ENCODE measurements at regions not wholly inside any gene's neighbourhood (a gene's known extent, or its start where the extent isn't known, plus 50 kb on each side); places are given as distances from the start of the nearest gene placed in this dataset.

- TF ChIP-seq CTCF (IDR thresholded peaks at IDR 0.05), result no peak
- TF ChIP-seq POLR2A (IDR thresholded peaks at IDR 0.05), result no peak
- intact Hi-C loops (cut with DNase I; ENCODE audit: low total_unique reads), result no loop called here
- 61 to 65% methylated on average over 3 of the region's 3 CpGs for WGBS, 2 donors
- DNase-seq (ENCODE audit: low spot score in 2 of 2), result no peak
- no peak overlapping the region for H3K4me3 ChIP-seq (ENCODE audit: low read depth, poor library complexity, severe bottlenecking)
Observed at GRCh38 chrX:25156832-25157231, 141.1 kb upstream of the ARX start.

GRCh38 chrX:25156323-25156722, 140.6 kb upstream of the ARX start:
- intact Hi-C loops (cut with DNase I; ENCODE audit: low total_unique reads), result no loop called here
- H3K4me3 ChIP-seq (ENCODE audit: low read depth, poor library complexity, severe bottlenecking), result no peak overlapping the region
- no peak for DNase-seq (ENCODE audit: low spot score in 2 of 2)
- TF ChIP-seq CTCF (IDR thresholded peaks at IDR 0.05) (no peak), POLR2A (IDR thresholded peaks at IDR 0.05) (no peak)
- 35 to 41% methylated on average over 3 of the region's 3 CpGs for WGBS, 2 donors

- intact Hi-C loops (cut with DNase I; ENCODE audit: low total_unique reads), result loop anchor here (5.0 kb wide), 1 partner anchor 1312 kb away; no protein-coding TSS in a partner anchor
- no peak for TF ChIP-seq POLR2A (IDR thresholded peaks at IDR 0.05)
- no peak for TF ChIP-seq CTCF (IDR thresholded peaks at IDR 0.05)
- no peak for DNase-seq (ENCODE audit: low spot score in 2 of 2)
- 52 to 64% methylated on average over 3 of the region's 3 CpGs for WGBS, 2 donors
- no peak overlapping the region for H3K4me3 ChIP-seq (ENCODE audit: low read depth, poor library complexity, severe bottlenecking)
Observed at GRCh38 chrX:25154168-25154567, 138.4 kb upstream of the ARX start.

- 79 to 92% methylated on average over 2 of the region's 2 CpGs for WGBS, 2 donors
- DNase-seq (ENCODE audit: low spot score in 2 of 2), result no peak
- no peak overlapping the region for H3K4me3 ChIP-seq (ENCODE audit: low read depth, poor library complexity, severe bottlenecking)
- TF ChIP-seq CTCF (IDR thresholded peaks at IDR 0.05) (no peak), POLR2A (IDR thresholded peaks at IDR 0.05) (no peak)
- intact Hi-C loops (cut with DNase I; ENCODE audit: low total_unique reads), result loop anchor here (5.0 kb wide), 1 partner anchor 1309 kb away; no protein-coding TSS in a partner anchor
Observed at GRCh38 chrX:25151749-25152148, 136.0 kb upstream of the ARX start.

- intact Hi-C loops (cut with DNase I; ENCODE audit: low total_unique reads), result no loop called here
- no peak for TF ChIP-seq CTCF (IDR thresholded peaks at IDR 0.05)
- TF ChIP-seq POLR2A (IDR thresholded peaks at IDR 0.05), result no peak
- DNase-seq (ENCODE audit: low spot score in 2 of 2), result peak; percentile 26 to 90
- 12 to 17% methylated on average over 19 of the region's 19 CpGs for WGBS, 2 donors
- no peak overlapping the region for H3K4me3 ChIP-seq (ENCODE audit: low read depth, poor library complexity, severe bottlenecking)
Observed at GRCh38 chrX:25144043-25144940, 128.5 kb upstream of the ARX start.

Measured in lower leg skin (tissue), 4 donors.